Omental fat pad (tissue), 3 donors: ENCODE measurements at regions not wholly inside any gene's neighbourhood (a gene's known extent, or its start where the extent isn't known, plus 50 kb on each side); places are given as distances from the start of the nearest gene placed in this dataset.

Experiments used
- ATAC-seq: fragments of 150-250 bp; one replicate; pipeline ENCODE4 v1.9.1; 2016; ENCODE audit warnings: mild to moderate bottlenecking, moderate library complexity; ENCODE audit not compliant: low FRiP score
- DNase-seq: peaks from one replicate; pipeline ENCODE4 v3.0.0-alpha.2; 2019; ENCODE audit warnings: low spot score
- TF ChIP-seq, protein P1 (sequence below), 3 donors: fragments of 450-650 bp; IDR thresholded peaks; one replicate each; pipeline ENCODE4 v1.5.1; 2016 to 2017; ENCODE audit warnings: antibody characterized with exemption in 3 of 3, mild to moderate bottlenecking in 3 of 3, moderate library complexity in 2 of 3

GRCh38 chr20:21033817-21034216, 72.3 kb downstream of the LINC00237 start:
- no peak for ATAC-seq
- DNase-seq: no peak
- TF ChIP-seq, protein P1, sequence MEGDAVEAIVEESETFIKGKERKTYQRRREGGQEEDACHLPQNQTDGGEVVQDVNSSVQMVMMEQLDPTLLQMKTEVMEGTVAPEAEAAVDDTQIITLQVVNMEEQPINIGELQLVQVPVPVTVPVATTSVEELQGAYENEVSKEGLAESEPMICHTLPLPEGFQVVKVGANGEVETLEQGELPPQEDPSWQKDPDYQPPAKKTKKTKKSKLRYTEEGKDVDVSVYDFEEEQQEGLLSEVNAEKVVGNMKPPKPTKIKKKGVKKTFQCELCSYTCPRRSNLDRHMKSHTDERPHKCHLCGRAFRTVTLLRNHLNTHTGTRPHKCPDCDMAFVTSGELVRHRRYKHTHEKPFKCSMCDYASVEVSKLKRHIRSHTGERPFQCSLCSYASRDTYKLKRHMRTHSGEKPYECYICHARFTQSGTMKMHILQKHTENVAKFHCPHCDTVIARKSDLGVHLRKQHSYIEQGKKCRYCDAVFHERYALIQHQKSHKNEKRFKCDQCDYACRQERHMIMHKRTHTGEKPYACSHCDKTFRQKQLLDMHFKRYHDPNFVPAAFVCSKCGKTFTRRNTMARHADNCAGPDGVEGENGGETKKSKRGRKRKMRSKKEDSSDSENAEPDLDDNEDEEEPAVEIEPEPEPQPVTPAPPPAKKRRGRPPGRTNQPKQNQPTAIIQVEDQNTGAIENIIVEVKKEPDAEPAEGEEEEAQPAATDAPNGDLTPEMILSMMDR (IDR thresholded peaks at IDR 0.05): no peak

DNA sequence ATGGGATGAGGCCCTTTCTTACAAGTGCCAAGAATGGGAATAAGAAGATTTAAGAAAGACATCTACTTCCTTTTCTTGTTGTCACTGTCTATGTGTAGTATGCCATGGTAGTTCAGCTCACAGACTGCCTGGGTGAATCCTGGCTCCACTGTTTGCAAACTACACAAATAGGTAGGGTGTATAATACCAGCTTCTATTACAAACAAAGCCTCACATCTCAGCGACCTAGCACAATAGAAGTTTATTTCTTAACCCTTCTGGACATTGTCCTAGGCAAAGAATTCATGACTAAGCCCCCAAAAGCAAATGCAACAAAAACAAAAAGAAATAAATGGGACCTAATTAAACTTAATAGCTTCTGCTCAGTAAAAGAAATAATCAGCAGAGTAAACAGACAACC, 74.5 kb downstream of the LINC00237 start:
- no peak for DNase-seq
- no peak for ATAC-seq
- TF ChIP-seq, protein P1 (IDR thresholded peaks at IDR 0.05): no peak

- TF ChIP-seq, protein P1 (IDR thresholded peaks at IDR 0.05): no peak
- DNase-seq: no peak
- ATAC-seq: no peak
These were observed 76.8 kb downstream of the LINC00237 start for GRCh38 chr20:21029341-21029740.

DNA sequence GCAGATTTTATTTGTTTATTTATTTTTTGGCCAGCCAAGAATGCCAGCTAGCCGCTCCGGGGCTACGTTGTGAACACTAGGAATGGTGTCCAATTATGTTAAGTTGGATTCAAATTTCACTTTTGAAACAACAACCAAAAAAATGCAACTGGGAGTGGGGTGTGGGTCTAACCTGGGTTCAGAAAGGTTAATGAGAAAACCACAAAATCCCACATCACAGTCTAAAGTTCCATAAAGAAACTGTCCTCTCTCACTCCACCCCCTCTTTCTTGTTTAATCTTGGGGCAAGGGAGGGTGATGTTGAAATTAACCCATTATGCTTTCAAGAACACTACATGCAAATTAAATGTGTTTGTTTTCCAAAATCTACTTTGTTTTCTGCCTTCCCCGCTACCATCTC, 77.2 kb downstream of the LINC00237 start:
- DNase-seq (no peak), ATAC-seq (no peak)
- TF ChIP-seq, protein P1 (IDR thresholded peaks at IDR 0.05): no peak

DNA sequence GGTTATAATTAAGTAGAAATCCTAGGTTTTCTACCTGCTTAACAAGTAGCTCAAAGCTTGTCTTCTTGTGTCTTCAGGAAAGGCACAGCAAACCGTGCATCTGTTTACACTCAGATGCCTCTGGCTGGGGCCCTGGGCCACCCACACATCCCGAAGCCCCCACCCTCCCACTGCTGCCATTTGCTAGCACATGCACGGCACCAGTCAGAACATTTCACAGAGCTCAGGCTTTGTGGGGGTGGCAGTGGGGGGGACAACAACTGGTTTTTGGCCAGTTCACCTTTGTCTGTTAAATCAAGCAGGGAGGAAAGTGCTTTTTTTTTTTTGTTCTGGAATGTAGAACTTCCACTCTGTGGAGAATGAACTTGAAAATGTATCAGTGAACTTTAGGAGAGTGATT, 77.7 kb downstream of the LINC00237 start:
- no peak for ATAC-seq
- TF ChIP-seq, protein P1 (IDR thresholded peaks at IDR 0.05): no peak
- DNase-seq: no peak

- TF ChIP-seq, protein P1 (IDR thresholded peaks at IDR 0.05): no peak
- no peak for DNase-seq
- no peak for ATAC-seq
These were observed 78.6 kb downstream of the LINC00237 start for GRCh38 chr20:21027569-21027968.

- TF ChIP-seq, protein P1 (IDR thresholded peaks at IDR 0.05): no peak
- DNase-seq (no peak), ATAC-seq (no peak)
These were observed 79.2 kb downstream of the LINC00237 start for GRCh38 chr20:21026951-21027350.
